HG03095 (cell line): ENCODE measurements at regions not wholly inside any gene's neighbourhood (a gene's known extent, or its start where the extent isn't known, plus 50 kb on each side); places are given as distances from the start of the nearest gene placed in this dataset.

Source experiments
- ATAC-seq: cut with Tn5 transposase; IDR thresholded peaks from one replicate; pipeline ENCODE4 v1.9.1; 2021; ENCODE audit warnings: moderate library complexity; ENCODE audit not compliant: unreplicated experiment

GRCh38 chr13:34294483-34295129 lies 476.7 kb downstream of the RFC3 start:
- ATAC-seq: no peak

DNA sequence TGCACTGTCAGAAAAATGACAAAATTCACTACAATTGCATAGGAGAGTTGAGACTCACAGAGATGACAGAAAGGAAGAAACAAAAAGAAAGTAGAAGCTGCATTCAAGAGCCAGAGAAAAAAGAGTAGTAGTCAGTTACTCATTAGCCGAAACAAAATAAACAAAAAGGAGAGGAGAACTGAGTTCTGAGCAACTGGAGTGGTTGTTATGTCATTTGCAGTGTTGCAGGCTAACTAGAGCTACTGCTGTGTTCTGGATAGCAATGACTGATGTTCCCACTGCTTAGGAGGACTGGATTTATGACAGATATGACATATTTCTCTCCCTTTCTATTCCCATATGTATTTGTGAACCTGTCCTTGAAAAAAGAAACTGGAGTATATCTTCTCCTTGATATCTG lies 482.6 kb downstream of the RFC3 start:
- no peak for ATAC-seq

DNA sequence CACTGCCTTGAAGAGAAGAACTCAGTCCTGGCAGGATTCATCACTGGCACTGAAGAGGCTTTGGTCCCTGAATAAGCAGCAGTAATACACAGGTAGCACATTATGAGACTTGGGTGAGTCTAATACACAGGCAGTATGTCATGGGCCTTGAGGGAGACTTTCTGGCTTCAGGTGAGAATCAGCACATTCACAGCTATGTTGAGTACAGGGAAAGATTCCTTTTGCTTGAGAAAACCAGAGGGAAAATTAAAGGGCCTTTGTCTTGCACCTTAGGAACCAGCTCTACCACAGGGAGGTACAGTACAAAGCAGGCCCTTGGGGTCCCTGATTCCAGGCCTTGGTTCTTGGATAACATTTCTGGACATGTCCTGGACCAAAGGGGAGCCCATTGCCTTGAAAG lies 484.6 kb downstream of the RFC3 start:
- no peak for ATAC-seq

GRCh38 chr13:34303346-34303745 lies 485.4 kb downstream of the RFC3 start:
- ATAC-seq: no peak

- no peak for ATAC-seq
These were observed 489.7 kb downstream of the RFC3 start for GRCh38 chr13:34307607-34308006.

- ATAC-seq: no peak
These were observed 490.8 kb downstream of the RFC3 start for GRCh38 chr13:34308725-34309124.

DNA sequence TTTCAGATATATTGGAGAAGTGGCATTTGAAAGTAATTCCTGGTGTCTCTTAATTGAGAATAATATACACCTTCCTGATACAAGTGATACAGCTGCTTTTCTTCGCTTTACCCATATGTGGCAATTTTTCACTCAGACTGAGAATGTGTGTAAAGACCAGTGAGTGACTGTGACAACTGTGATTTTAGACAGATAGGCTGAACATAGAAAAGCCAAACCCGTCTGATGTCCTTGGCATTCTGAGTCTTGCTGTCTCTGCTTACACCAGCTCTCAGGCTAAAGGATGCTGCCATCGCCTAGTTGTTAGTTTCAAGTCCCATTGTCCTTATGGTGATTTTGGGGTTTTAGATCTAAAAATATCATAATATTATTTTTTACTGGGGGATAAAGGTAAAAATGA lies 492.6 kb downstream of the RFC3 start:
- no peak for ATAC-seq

GRCh38 chr13:34311251-34311650 lies 493.3 kb downstream of the RFC3 start:
- no peak for ATAC-seq

GRCh38 chr13:34312578-34312977 lies 494.6 kb downstream of the RFC3 start:
- no peak for ATAC-seq

- no peak for ATAC-seq
These were observed 502.1 kb downstream of the RFC3 start for GRCh38 chr13:34320084-34320483.

GRCh38 chr13:34322014-34322742 lies 504.2 kb downstream of the RFC3 start:
- no peak for ATAC-seq

- ATAC-seq: no peak
These were observed 504.8 kb downstream of the RFC3 start for GRCh38 chr13:34322743-34323074.

GRCh38 chr13:34335014-34336007 lies 517.4 kb downstream of the RFC3 start:
- ATAC-seq: no peak

DNA sequence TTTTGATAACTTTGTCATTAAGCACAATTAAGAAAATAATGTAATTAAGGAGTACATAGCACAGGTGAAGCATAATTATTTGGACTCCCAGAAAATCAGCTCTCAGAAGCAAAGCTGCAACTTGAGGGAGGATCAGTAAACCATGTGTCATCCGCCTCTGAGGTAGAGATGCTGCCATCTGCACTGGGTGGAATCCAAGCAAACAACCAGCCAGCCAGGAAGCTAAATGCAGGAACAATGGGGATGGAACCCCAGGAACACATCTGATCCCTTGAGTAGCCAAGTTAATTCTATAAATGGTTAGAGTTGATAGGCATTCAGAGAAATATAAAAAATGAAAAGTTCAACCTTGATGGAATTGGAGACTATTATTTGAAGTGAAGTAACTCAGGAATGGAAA lies 520.2 kb downstream of the RFC3 start:
- no peak for ATAC-seq

- ATAC-seq: no peak
These were observed 522.6 kb downstream of the RFC3 start for GRCh38 chr13:34340534-34340933.

- no peak for ATAC-seq
These were observed 525.5 kb downstream of the RFC3 start for GRCh38 chr13:34343413-34343940.

GRCh38 chr13:34344816-34345215 lies 526.9 kb downstream of the RFC3 start:
- no peak for ATAC-seq

GRCh38 chr13:34345258-34345965 lies 527.5 kb downstream of the RFC3 start:
- no peak for ATAC-seq

DNA sequence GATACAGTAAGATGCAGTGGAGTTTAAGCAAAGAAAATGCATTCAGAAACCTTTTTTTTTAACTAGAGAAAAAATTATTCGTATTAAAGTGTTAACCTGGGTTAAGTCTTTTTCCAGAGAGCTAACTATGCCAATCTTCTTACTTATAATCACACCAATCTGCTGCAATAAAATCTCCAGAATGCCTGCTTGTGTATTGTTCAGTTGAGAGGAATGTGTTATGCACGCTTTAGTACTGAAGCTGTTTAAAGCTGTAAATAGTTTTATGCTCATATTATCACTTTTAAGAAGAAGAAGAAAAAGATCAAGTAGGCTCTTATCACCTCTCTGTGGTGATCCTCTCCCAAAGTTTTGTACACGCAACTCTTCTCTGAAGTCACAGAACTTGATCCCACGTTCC lies 528.7 kb downstream of the RFC3 start:
- no peak for ATAC-seq

DNA sequence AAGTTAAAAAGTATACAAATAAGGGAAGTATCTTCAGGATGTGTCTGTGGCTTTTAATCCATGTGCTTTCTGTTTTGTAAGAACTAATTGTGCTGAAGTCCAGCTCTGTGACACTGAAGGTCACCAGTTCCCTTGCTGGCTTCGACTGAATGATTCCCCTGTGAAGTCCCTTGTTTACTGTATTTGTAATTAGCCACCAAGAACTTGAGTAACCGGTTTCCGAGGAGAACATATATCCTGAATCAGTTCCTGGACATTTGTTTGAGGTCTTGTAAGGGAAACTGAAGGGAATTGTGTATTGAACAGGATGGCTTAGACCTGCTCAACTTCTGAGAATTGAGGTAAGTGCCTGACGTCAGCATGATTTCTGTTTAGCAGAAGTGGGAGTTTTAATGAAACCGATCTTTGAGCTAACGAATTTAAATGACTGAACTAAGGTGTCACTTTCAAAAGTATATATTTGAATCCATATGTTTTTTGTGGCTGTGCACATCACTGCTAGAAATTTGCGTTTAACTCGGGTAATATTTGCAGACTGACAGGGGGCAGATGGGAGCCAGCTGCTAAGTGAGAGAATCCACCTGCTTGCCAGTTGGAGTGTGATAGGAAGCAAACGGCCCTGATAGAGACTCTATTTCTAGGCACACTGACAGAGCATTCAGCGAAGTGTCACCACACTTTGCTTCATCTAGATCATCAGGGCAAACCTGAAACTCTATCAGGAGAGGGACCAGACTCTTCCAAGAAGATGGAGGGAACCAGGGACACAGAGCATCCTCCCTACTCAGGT lies 530.0 kb downstream of the RFC3 start:
- ATAC-seq: no peak
